Activated T-cell treated with anti-CD3 and anti-CD28 coated beads, Interleukin-2, amount 50 U/mL, for 1 hour (primary cell): ENCODE measurements at regions not wholly inside any gene's neighbourhood (a gene's known extent, or its start where the extent isn't known, plus 50 kb on each side); places are given as distances from the start of the nearest gene placed in this dataset.
"Not testable (repeated sequence)": the region's sequence is repeated elsewhere in the genome, so short reads cannot be mapped to it uniquely, and the experiment has no call there.

Experiments
- DNase-seq: peaks from one replicate; pipeline ENCODE4 v3.0.0-alpha.2; 2020

DNA sequence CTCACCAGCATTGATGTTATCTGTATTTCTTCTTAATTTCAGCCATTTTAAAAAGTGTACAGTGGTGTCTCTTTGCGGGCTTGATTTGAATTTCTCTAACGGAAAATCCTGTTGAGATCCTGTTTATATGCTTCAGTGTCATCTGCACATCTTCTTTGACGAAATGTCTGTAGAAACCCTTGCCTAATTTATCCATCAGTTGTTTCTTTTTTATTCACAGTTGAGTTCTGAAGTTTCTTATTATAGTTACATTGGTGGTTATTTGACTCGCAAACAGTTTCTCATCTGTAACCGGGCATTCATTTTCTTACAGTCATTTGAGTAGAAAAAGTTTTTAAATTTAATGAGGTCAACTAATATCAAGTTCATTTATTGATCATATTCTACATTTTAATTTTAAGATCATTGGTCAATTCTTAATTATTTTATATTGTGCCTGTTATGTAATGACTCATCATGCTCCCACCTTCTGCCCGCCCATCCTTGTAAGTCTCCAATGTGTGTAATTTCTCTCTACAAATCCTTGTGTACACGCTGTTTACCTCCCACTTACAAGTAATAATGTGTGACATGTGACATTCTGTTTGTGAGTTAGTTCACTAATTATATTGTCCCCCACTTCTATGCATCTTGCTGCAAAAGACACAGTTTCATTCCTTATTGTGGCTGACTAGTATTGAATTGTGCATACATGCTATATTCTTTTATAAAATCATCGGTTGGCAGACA is 1242.8 kb downstream of the TMEM121 start:
- DNase-seq = not testable (repeated sequence)

DNA sequence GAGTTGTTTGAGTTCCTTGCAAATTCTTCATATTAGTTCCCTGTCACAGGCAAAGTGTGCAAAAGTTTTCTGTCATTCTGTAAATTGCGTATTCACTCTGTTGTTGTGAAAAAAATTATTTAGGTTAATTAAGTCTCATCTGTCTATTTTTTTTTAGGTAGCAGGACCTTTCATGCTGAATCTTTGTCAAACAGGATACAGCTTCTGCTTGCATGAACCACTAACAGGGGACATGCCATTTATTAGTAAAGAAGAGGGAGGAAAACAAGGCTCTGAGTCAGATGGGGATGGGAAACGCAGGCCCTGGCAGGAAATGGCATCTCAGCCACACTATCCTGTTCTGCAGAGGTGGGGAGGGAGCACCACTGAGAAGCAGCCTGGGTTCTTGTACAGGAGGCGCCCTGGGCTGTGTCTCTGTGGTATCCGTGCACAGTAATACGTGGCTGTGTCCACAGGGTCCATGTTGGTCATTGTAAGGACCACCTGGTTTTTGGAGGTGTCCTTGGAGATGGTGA is 1243.8 kb downstream of the TMEM121 start:
- DNase-seq = not testable (repeated sequence)

DNA sequence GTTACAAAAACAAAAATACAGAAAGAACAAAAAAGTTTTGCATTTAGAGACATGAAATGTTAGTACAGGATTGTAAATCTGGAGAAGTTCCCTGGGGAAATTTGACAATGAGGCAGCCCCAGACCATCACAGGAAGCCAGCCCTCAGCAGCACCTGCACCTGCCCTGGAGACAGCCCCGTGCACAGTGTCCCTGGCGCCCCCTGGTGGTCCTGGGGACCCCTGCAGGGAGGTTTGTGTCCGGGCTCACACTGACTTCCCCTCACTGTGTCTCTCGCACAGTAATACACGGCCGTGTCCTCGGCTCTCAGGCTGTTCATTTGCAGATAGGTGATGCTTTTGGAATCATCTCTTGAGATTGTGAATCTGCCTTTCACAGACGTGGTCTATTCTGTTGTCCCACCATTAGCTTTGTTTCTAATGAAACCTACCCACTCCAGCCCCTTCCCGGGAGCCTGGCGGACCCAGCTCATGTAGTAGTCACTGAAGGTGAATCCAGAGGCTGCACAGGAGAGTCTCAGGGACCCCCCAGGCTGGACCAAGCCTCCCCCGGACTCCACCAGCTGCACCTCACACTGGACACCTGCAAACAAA is 1248.6 kb downstream of the TMEM121 start:
- peak; percentile 84 for DNase-seq

DNA sequence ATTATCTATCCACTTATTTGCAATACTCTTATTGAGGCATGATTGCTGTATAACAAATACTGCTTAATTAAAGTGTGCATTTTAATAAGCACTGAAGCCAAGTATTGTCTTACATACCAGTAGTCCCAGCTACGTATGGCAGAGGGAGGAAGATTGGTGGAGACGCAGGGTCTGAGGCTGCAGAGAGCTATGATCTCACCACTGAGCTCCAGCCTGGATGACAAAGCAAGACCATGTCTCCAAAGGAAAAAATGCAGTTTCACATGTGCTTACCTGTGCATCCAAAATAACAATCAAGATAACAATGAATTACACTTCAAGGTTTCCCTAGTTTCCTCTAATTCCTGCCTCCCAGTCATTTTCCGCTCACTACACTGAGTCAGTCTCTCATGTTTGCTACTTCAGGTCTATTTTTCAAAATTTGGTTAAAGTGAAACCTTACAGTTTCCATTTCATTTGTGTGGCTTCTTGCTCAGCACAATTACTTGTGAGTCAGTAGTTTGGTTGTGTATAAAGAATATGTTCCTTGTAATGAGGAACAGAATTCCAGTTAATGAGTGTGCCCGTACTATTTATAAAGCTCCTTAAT is 1250.1 kb downstream of the TMEM121 start:
- DNase-seq = no peak

DNA sequence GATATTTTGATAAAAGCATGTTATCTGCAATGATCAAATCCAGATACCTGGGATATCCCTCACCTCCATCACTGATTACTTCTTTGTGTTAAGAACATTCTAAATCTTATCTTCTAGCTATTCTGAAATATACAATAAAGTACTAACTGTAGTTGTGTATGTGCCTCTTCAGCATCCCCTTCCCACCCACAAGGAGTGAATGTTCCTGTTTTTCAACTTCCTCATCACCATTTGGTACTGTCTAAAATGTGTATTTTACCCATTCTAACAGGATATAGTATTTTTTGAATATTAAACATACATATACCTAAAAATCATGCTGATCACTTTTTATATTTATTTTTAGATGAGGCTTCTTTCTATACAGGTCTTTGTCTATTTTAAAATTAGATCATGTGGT is 1252.6 kb downstream of the TMEM121 start:
- no peak for DNase-seq

DNA sequence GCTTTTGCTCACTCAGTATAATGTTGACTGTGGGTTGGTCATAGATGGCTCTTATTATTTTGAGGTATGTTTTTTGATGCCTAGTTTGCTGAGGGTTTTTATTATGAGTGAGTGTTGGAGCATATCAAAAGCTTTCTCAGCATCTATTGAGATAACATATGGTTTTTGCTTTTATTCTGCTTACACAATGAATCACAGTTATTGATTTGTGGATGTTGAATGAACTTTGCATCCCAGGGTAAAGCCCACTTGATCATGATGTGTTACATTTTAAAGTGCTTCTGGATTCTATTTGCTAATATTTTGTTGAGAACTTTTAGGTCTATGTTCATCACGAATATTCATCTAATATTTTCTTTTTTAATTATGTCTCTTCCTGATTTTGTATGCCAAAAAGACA is 1260.3 kb downstream of the TMEM121 start:
- no peak for DNase-seq

DNA sequence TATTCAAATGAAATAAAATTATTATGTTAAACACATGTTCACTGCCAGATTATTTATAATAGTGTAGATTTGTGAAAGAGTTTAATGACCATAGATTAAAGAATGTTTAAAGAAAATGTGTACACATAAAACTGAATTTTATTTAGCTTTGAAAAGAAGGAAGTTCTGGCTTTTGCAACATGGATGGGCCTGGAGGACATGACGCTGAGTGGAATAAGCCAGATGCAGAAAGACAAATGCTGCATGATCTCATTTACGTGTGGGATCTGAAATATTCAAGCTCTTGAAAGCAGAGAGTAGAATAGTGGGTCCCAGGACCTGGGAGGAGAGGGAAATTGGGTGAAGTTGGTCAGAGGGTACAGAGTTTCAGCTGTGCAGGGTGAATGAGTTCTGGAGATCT is 1261.2 kb downstream of the TMEM121 start:
- no peak for DNase-seq

DNA sequence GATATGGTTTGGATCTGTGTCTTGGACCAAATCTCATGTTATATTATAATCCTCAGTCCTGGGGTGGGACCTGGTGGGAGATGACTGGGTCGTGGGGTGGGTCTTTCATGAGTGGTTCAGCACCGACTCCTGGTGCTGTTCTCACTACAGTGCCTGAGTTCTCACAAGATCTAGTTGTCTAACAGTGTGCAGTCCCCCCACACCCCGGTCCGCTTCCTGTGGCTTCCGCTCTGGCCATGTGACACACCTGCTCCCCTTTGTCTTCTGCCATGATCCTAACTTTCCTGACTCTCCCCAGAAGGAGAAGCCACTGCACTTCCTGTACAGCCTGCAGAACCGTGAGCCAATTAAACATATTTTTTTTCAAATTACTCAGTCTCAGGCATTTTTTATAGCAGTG is 1262.2 kb downstream of the TMEM121 start:
- no peak for DNase-seq

DNA sequence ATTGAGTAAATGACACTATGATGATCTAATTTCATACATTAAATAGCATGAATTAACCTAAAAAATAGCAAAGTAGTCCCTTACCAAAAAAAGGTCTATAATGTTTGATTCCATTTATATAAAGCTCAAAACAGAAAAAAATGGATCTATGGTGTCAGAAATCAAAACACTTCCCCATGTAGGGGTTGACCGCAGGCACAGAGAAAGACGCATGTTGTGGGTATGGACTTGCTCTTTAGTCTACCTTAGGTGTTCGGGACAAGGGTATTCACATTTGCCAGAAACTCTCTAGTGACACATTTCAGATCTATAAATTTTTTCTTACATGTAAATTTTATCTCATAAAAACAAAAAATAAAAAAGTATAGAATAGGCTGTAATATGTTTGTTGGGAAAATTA is 1262.9 kb downstream of the TMEM121 start:
- DNase-seq = no peak

DNA sequence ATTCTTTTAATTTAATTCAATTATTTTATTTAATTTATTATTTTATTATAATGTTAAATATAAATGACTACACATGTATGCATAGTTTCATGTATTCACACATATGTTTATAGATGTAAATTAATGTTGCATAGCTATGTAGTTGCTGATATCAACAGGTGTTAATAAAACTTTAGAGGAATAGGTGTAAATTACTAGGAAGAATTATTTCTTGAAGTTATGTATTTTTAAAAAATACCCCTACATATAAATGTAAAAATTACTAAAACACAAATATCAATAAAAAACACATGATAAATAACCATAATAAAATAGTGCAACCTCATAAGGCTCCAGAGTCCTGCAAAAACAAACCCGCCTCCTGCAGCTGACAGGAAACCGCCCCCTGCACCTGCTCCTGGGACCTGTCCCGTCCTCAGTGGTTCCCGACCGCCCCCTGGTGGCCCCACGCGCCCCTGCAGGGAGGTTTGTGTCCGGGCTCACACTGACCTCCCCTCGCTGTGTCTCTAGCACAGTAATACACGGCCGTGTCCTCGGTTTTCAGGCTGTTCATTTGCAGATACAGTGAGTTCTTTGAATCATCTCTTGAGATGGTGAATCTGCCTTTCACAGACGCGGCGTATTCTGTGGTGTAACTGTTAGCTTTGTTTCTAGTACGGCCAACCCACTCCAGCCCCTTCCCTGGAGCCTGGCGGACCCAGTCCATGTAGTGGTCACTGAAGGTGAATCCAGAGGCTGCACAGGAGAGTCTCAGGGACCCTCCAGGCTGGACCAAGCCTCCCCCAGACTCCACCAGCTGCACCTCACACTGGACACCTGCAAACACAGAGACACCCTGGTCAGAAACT is 1264.0 kb downstream of the TMEM121 start:
- peak; percentile 76 for DNase-seq

DNA sequence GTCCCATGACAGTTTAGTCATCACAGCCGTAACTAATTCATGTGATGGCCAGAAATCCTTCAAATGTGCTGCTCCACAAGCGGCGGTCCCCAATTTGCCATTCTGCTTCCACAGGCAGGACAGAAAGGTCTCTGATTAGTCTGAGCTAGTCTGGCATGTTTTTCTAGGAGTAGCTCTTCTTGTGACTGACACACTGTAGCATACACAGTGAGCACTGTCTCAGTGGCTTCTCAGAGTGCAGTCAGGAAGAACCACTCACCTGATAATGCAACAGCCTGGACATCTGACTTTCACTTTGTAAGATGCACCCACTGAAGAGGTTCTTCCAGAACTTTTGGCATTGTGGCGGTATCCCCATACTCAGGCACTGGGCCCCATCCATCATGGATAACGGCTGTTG is 1266.2 kb downstream of the TMEM121 start:
- no peak for DNase-seq

DNA sequence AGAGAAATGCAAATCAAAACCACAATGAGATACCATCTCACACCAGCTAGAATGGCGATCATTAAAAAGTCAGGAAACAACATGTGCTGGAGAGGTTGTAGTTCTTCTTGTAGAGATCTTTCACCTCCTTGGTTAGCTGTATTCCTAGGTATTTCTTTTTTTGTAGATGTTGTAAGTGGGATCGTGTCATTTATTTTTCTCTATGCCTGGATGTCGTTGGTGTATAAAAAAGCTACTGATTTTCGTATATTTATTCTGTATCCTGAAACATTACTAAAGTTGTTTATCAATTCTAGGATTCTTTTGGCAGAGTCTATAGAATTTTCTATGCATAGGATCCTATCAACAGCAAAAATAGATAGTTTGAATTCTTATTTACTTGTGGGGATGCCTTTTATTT is 1271.8 kb downstream of the TMEM121 start:
- DNase-seq = not testable (repeated sequence)

DNA sequence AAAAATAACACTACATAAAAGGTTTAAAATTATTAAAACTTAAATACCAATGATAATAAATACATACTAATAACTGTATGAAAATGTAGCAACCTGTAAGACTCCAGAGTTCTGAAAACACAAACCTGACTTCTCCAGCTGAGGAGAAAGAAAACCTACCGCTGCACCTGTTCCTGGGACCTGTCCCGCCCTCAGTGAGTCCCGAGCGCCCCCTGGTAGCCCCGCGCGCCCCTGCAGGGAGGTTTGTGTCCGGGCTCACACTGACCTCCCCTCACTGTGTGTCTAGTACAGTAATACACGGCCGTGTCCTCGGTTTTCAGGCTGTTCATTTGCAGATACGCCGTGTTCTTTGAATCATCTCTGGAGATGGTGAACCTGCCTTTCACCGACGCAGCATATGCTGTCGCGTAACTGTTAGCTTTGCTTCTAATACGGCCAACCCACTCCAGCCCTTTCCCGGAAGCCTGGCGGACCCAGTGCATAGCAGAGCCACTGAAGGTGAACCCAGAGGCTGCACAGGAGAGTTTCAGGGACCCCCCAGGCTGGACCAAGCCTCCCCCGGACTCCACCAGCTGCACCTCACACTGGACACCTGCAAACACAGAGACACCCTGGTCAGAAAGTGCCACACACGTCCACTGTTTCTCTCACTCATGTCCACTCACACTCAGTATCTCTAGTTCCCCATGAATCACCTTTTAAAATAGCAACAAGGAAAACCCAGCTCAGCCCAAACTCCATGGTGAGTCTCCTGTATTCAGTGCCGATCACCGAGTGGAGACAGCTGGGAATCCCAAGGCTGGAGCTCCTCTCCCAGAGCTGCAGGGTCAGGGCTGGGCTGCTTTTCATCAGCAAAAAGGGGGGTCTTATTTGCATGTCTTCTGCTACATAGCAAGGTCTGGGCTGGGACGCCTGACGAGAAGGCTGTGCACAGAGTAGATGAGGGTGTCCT is 1276.3 kb downstream of the TMEM121 start:
- DNase-seq = no peak

DNA sequence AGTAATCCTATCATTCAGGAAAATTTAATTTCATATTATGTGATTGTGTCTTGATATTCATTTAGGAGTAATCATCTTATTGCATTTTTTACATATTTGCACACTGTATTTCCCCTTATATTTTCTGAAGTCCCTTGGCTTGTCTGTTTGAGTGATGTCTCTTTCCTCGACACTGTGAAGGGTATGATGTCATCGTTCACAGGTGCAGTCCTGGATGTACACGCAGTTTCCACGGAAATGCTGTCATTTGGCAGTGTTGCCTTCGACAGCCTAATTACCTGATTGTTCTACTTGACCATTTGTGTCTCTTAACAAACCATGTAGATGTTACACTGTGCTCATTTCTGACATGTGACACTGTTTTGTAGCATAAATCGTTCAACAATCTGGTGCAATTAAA is 1277.0 kb downstream of the TMEM121 start:
- DNase-seq = no peak

DNA sequence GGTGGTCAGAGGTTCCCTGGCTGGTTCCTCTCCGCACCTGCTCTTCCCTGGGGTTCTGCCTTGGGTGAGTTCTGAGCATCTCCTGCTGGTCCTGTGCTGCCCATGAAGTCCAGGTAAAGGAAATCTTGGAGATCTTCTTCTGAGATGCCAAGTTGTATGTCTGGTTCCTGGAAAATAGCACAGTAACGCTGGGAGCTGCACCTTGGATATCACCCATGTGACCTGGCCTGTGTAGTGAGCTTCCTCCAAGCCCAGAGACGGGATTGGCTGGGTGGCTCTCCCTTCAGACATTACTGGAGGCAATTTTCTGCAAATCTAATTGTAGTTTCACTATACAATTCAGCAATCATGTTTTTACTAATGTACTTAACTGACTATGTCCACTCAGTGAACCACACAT is 1281.1 kb downstream of the TMEM121 start:
- no peak for DNase-seq

DNA sequence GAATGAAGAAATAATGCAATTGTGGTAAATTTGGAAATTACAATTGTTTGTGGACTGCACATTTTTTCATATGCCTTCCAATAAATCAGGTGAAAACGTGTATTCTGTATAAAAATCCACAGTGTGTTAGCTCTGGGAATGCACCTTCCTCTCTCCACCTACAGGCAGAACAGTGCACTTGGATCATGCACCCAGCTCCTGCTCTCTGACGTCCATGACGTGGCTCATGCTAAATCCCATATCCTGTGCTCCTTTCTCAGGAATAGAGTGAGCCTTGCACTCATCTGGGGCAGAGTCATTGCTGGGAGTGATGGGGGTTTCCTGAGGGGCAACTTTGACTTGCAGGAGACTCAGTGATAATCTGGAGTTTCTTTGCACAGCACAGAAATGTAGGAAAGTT is 1282.1 kb downstream of the TMEM121 start:
- no peak for DNase-seq

DNA sequence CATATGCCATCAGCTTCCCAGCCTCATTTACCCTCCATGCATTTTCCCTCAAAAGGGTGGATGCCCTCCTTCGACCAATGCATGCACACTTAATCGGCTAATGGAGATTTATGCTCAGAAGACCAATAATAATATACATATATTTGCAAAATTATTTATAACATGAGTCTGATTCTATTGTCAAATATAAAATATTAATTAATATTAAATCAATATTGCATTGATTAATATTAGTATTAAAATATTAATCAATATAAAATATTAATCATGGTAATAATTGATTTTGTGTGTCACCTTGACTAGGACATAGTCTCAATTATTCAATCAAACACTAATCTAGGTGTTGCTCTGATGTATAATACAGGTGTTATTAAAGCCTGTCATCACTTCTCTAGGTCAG is 1282.5 kb downstream of the TMEM121 start:
- DNase-seq = no peak

DNA sequence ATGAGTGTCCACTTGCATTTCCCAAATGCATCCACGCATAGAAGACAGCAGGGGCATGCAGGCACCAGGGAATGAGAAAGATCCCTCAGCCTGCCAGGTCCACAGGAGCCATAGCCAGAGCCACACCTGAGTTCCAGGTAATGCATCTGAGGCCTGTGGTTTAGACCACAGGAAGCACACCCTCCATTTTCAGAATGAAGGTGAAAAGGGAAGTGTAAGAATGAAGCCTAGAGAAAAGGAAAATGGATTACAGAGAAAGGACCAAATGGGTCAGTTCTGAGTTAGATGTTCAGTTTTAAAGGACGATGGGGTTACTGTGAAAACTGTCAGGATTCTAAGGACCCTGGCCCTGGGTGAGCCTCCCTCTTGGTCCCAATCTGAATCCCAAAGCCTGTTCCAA is 1283.2 kb downstream of the TMEM121 start:
- DNase-seq = no peak

DNA sequence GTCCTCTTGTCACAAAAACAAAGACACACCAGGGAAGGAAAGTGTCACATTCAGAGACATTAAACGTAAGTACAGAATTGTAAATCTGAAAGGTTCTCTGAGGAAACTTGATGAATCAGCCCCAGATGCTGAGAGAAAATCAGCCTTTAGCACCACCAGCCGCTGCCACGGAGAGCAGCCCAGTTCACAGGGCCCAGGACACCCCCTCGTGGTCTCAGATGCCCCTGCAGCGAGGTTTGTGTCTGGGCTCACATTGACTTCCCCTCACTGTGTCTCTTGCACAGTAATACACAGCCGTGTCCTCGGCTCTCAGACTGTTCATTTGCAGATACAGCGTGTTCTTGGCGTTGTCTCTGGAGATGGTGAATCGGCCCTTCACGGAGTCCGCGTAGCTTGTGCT is 1283.8 kb downstream of the TMEM121 start:
- not testable (repeated sequence) for DNase-seq

DNA sequence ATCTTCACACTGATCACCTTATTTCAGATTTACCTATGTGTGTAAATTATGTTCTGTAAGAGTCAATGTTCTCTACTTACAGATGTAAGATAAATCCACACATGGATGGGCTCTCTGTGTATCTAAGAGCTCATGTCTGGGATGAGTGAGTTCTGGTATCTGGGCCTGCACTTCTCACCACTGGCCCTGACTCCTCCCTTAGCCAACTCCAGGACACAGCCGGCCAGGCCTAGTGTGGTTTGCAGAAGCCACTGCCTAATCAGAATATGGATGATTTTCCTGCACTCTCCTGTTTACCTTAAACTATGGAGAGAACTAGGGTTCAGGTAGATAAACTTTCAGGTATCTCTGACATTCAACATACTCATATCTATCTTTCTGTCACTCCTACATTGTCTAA is 1284.8 kb downstream of the TMEM121 start:
- DNase-seq = no peak

DNA sequence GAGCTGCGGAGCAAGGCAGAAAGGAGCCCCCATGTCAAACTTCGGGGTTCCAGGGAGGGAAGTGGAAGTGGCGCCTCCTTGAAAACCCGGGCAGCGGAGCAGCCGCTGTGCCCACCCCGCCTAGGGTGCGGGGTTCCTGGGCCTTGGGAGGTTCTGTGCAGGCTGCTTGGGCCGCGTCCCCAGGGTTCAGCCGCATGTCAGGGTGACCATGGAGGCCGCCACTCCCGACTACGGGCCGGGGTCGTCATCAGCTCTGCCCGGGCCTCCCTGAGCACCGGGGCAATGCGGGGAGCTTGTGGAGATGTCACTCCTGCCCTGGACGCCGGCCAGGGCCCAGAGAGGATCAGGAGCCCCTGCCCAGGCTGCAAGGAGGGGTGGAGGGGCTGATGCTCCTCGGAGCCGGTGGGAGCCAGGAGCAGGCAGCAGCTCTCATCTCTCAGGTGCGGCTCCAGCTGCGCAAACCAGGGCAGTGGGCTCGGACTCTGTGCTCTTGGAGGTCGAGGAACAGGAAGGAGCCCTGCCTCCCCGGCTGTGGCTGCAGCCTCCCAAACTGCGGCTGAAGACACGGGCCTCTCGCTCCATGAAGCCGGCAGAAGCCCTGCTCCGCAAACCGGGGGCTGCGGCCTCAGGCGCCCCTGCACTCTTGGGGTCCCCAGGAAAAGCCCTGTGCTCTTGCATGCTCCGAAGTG is 1286.5 kb downstream of the TMEM121 start:
- no peak for DNase-seq

DNA sequence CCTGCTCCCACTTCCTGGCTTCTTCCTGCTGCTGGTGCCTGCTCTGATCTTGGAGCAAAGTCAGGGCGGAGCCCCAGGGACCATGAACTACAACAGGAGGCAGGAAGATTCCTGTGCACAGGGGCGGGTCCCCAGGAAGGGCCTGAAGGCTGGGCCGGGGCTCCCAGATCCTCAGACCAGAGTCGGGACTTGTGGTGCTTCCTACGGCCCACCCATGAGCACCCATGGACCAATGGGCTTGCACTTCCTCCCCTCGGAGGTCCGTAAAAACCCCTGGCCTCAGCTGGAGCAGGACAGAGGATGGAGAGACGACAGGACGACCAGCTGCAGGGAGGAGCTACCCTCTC is 1287.1 kb downstream of the TMEM121 start:
- DNase-seq = no peak
